DOHH2 (cell line): ENCODE measurements at regions not wholly inside any gene's neighbourhood (a gene's known extent, or its start where the extent isn't known, plus 50 kb on each side); places are given as distances from the start of the nearest gene placed in this dataset.

Experiments
- EZH2phosphoT487 ChIP-seq: fragments of 200-600 bp; sonication (generic); IDR thresholded peaks from 2 replicates; pipeline ENCODE4 v1.6.1; 2017; ENCODE audit warnings: borderline replicate concordance, mild to moderate bottlenecking, antibody characterized with exemption, low read length, moderate library complexity, mixed read lengths
- TF ChIP-seq, protein P1 (sequence below): fragments of 200-600 bp; sonication (generic); IDR thresholded peaks from one replicate; pipeline ENCODE4 v1.5.1; 2014; ENCODE audit warnings: antibody characterized with exemption, mild to moderate bottlenecking, low read depth, low read length; ENCODE audit not compliant: poor library complexity, severe bottlenecking

DNA sequence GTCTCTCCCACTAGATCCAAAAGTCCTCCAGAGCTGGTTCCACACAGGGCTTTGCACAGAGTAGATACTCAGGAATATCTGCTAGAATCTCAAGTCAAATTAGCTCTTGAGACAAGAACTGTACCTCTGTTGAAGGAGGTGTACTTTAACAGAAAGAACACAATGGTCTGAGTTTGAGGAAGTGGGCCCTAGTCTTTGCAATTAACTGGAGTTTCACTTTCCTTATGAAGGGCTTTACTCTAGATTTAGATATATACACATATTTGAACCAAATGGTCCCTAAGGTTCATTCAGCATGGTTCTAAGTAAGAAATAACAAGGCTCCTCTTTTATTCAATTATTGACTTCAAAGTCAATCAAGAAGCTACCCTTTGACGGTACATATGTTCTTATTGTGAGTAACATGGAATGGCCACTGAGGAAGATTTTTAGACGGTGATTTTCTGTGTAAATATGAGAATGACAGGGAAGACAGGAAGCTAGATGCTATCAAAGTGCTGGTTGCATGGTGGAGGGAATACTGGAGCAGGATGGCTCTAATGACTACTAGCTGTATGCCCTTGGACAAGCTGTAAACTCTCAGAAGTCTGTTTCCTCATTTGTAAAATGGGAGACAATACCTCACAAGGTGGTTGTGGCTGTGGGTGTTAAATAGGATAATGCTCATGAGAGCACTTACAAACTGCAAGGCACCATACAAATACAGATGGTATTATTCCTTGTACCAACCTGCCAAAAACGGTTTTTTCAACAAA is 73.5 kb upstream of the SERTAD2 start:
- TF ChIP-seq EZH2phosphoT487 = no peak
- TF ChIP-seq, protein P1, sequence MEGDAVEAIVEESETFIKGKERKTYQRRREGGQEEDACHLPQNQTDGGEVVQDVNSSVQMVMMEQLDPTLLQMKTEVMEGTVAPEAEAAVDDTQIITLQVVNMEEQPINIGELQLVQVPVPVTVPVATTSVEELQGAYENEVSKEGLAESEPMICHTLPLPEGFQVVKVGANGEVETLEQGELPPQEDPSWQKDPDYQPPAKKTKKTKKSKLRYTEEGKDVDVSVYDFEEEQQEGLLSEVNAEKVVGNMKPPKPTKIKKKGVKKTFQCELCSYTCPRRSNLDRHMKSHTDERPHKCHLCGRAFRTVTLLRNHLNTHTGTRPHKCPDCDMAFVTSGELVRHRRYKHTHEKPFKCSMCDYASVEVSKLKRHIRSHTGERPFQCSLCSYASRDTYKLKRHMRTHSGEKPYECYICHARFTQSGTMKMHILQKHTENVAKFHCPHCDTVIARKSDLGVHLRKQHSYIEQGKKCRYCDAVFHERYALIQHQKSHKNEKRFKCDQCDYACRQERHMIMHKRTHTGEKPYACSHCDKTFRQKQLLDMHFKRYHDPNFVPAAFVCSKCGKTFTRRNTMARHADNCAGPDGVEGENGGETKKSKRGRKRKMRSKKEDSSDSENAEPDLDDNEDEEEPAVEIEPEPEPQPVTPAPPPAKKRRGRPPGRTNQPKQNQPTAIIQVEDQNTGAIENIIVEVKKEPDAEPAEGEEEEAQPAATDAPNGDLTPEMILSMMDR = no peak
